ENCODE measurements at regions not wholly inside any gene's neighbourhood (a gene's known extent, or its start where the extent isn't known, plus 50 kb on each side); places are given as distances from the start of the nearest gene placed in this dataset.

DNA sequence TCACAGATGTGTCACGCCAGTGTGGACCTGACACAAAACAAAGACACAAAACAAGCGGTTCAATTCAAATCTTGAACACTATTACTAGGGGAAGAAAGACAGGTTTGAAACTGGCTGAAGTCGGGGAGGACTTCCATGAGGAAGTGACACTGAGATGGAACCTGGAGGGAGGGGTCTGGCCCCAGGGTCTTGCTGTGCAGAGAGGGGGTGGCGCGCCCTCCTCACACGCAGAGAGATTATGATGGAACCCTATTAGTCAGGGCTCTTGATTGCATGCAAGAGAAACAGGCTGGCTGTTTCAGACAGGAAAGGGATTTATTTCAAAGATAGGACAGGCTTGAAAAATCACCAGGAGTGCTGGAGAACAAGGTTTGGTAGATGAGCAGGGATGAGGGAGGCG, 363.6 kb upstream of the HS6ST1 start:
- POLR2A ChIA-PET = no interaction called here
- H3K9me3 Mint-ChIP-seq (ENCODE audit: unreplicated experiment) = no peaks in the 10 kb centered on the region
- Histone ChIP-seq H3K27me3 (replicated peaks; ENCODE audit: control insufficient read depth, insufficient read depth, low read length) (no peaks in the 10 kb centered on the region), H3K36me3 (ENCODE audit: control insufficient read depth, insufficient read depth, low read length) (no peaks in the 10 kb centered on the region), H3K9me3 (no peaks in the 10 kb centered on the region), H3K4me1 (no peaks in the 10 kb centered on the region), H3K4me3 (ENCODE audit: low read depth, low read length) (no peak overlapping the region)
- no peak for DNase-seq
- peaks cover 5% of the 10 kb centered on the region for H3K36me3 Mint-ChIP-seq (ENCODE audit: insufficient read depth, unreplicated experiment)
- H3K4me3 Mint-ChIP-seq (ENCODE audit: unreplicated experiment) = no peak overlapping the region
- no peak overlapping the region for H3K27ac Mint-ChIP-seq (ENCODE audit: unreplicated experiment)
- no peak for TF ChIP-seq CTCF (IDR thresholded peaks at IDR 0.05; ENCODE audit: insufficient read depth in 1 of 2, low read depth in 1 of 2, low read length in 1 of 2, severe bottlenecking in 1 of 2, unreplicated experiment in 1 of 2)
- no peaks in the 10 kb centered on the region for H3K4me1 Mint-ChIP-seq (ENCODE audit: low read depth, unreplicated experiment)
- no TSS peak for BruUV-seq (replicated peaks)
- H3K27me3 Mint-ChIP-seq (ENCODE audit: insufficient read depth, unreplicated experiment) = peaks cover 20% of the 10 kb centered on the region
- intact Hi-C loops (cut with micrococcal nuclease; ENCODE audit: unreplicated experiment) = no loop called here
- CTCF ChIA-PET = no interaction called here

GRCh38 chr2:128682729-128683284, 364.1 kb upstream of the HS6ST1 start:
- no TSS peak for BruUV-seq (replicated peaks)

DNA sequence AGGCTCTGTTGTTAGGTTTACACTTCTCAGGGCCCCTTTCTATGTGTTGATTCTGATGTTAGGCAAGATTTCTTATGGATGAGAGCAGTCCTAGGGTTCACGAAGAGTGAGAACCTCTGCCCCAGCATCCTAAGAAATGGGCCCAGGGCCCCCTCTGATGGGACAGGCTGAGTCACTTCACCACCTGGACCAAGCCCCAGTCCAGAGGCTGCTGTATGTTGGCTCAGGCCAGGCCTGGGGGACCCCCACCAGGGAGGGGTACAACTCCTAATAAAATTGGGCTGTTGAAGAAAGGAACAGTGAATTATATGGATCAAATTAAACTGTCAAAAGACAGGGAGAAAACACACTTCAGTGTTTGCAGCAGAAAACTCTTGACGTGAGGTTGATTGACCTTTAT, 365.9 kb upstream of the HS6ST1 start:
- H3K27me3 ChIP-seq (replicated peaks; ENCODE audit: control insufficient read depth, insufficient read depth, low read length) = no peaks in the 10 kb centered on the region
- H3K4me3 ChIP-seq (ENCODE audit: low read depth, low read length) = no peak overlapping the region
- TF ChIP-seq CTCF (IDR thresholded peaks at IDR 0.05; ENCODE audit: insufficient read depth in 1 of 2, low read depth in 1 of 2, low read length in 1 of 2, severe bottlenecking in 1 of 2, unreplicated experiment in 1 of 2) = no peak
- Mint-ChIP-seq H3K9me3 (ENCODE audit: unreplicated experiment) (no peaks in the 10 kb centered on the region), H3K27me3 (ENCODE audit: insufficient read depth, unreplicated experiment) (peaks cover 15% of the 10 kb centered on the region), H3K27ac (ENCODE audit: unreplicated experiment) (no peak overlapping the region), H3K4me1 (ENCODE audit: low read depth, unreplicated experiment) (no peaks in the 10 kb centered on the region), H3K4me3 (ENCODE audit: unreplicated experiment) (no peak overlapping the region), H3K36me3 (ENCODE audit: insufficient read depth, unreplicated experiment) (peaks cover 5% of the 10 kb centered on the region)
- POLR2A ChIA-PET = no interaction called here
- H3K36me3 ChIP-seq (ENCODE audit: control insufficient read depth, insufficient read depth, low read length) = no peaks in the 10 kb centered on the region
- no TSS peak for BruUV-seq (replicated peaks)
- intact Hi-C loops (cut with micrococcal nuclease; ENCODE audit: unreplicated experiment) = no loop called here
- no peak for DNase-seq
- CTCF ChIA-PET = no interaction called here
- no peaks in the 10 kb centered on the region for H3K9me3 ChIP-seq
- no peaks in the 10 kb centered on the region for H3K4me1 ChIP-seq

More at GRCh38 chr2:128682729-128683284, 364.1 kb upstream of the HS6ST1 start:
- no peak overlapping the region for H3K4me3 ChIP-seq (ENCODE audit: low read depth, low read length)
- Mint-ChIP-seq H3K27ac (ENCODE audit: unreplicated experiment) (no peak overlapping the region), H3K36me3 (ENCODE audit: insufficient read depth, unreplicated experiment) (peaks cover 5% of the 10 kb centered on the region), H3K4me1 (ENCODE audit: low read depth, unreplicated experiment) (no peaks in the 10 kb centered on the region), H3K9me3 (ENCODE audit: unreplicated experiment) (no peaks in the 10 kb centered on the region), H3K4me3 (ENCODE audit: unreplicated experiment) (no peak overlapping the region), H3K27me3 (ENCODE audit: insufficient read depth, unreplicated experiment) (peaks cover 20% of the 10 kb centered on the region)
- H3K36me3 ChIP-seq (ENCODE audit: control insufficient read depth, insufficient read depth, low read length) = no peaks in the 10 kb centered on the region
- no peaks in the 10 kb centered on the region for H3K9me3 ChIP-seq
- no peaks in the 10 kb centered on the region for H3K4me1 ChIP-seq
- CTCF ChIA-PET = no interaction called here
- DNase-seq = no peak
- no peaks in the 10 kb centered on the region for H3K27me3 ChIP-seq (replicated peaks; ENCODE audit: control insufficient read depth, insufficient read depth, low read length)
- POLR2A ChIA-PET = no interaction called here
- intact Hi-C loops (cut with micrococcal nuclease; ENCODE audit: unreplicated experiment) = no loop called here
- TF ChIP-seq CTCF (IDR thresholded peaks at IDR 0.05; ENCODE audit: insufficient read depth in 1 of 2, low read depth in 1 of 2, low read length in 1 of 2, severe bottlenecking in 1 of 2, unreplicated experiment in 1 of 2) = no peak

Measured in Caco-2 (cell line).